Transverse colon (tissue), 3 donors: ENCODE measurements at regions not wholly inside any gene's neighbourhood (a gene's known extent, or its start where the extent isn't known, plus 50 kb on each side); places are given as distances from the start of the nearest gene placed in this dataset.

Source experiments
- POLR2A ChIP-seq: fragments of 450-650 bp; IDR thresholded peaks from one replicate; pipeline ENCODE4 v1.6.1; 2016; ENCODE audit warnings: antibody characterized with exemption, mild to moderate bottlenecking, moderate library complexity
- TF ChIP-seq, protein P1 (sequence below), 5 experiments: fragments of 200-600 bp in 3 of 5; fragments of 450-650 bp in 2 of 5; sonication (generic) in 3 of 5; IDR thresholded peaks; 1 replicate in 2 of 5; 2 replicates in 3 of 5; pipeline ENCODE4 v1.5.1; 2016 to 2017; ENCODE audit warnings: antibody characterized with exemption in 5 of 5, inconsistent platforms in 3 of 5, mild to moderate bottlenecking in 2 of 5, moderate library complexity in 1 of 5

DNA sequence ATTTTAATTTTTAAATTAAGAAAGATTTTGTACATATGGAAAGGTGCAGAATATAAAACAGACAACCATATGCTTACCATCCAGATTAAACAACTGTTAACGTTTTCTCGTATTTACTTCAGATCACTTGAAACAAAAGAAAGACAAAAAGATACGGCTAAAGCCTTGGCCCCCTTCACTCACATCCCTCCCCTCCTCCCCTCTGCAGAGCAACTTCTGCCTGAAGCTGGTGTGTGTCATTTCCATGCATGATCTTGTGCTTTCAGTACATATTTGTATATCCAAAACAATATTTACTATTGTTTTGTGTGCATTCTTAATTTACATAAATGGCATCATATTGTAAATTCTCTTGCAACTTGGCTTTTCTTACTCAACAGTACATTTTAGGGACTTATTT, 68.5 kb upstream of the ANKRD1 start:
- TF ChIP-seq, protein P1, sequence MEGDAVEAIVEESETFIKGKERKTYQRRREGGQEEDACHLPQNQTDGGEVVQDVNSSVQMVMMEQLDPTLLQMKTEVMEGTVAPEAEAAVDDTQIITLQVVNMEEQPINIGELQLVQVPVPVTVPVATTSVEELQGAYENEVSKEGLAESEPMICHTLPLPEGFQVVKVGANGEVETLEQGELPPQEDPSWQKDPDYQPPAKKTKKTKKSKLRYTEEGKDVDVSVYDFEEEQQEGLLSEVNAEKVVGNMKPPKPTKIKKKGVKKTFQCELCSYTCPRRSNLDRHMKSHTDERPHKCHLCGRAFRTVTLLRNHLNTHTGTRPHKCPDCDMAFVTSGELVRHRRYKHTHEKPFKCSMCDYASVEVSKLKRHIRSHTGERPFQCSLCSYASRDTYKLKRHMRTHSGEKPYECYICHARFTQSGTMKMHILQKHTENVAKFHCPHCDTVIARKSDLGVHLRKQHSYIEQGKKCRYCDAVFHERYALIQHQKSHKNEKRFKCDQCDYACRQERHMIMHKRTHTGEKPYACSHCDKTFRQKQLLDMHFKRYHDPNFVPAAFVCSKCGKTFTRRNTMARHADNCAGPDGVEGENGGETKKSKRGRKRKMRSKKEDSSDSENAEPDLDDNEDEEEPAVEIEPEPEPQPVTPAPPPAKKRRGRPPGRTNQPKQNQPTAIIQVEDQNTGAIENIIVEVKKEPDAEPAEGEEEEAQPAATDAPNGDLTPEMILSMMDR (IDR thresholded peaks at IDR 0.05), result no peak
- no peak for TF ChIP-seq POLR2A
